ENCODE measurements at regions not wholly inside any gene's neighbourhood (a gene's known extent, or its start where the extent isn't known, plus 50 kb on each side); places are given as distances from the start of the nearest gene placed in this dataset.

DNA sequence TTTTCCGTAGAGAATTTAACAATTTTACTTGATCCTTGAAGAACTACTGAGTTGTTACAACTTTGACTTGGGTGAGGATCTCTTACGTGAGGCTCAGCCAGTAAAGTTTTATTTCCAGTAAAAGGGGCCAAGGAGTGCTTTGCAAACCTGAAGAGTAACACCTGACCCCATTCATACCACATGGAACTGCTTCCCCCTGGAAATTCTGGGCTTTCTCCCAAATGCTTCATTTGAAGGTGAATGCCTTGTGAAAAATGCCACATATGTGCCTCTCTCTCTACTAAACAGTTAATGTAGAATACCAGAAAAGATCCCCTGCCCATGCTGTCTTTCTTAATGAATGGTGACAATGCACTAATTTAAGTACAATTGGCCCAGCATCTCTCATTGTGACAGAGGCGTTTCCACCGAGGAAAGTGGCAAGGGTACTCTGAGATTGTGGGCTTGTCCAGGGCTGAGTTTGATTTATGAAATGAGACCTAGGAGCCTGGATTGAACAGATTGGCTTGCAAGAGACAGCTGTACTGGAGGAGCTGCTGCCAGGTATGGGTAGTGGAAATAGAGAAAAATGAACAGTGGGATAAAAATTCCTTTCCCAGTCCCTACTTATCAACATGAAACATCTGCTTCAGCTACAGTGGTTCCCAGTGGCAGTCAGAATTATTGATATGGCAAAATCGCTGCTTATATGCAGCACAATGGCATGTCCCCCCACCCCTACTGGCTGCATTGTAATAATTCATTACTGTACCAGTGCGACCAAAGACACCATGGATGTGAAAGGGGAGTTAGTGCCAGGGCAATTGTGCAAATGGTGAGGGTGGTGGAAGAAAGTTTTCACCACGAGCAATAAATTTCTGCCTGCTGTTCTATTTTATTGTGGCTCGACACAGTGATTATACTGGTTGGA lies 843.7 kb upstream of the WWC1 start:
- no peak for DNase-seq (ENCODE audit: low read depth in 4 of 4, low spot score in 1 of 4)

DNA sequence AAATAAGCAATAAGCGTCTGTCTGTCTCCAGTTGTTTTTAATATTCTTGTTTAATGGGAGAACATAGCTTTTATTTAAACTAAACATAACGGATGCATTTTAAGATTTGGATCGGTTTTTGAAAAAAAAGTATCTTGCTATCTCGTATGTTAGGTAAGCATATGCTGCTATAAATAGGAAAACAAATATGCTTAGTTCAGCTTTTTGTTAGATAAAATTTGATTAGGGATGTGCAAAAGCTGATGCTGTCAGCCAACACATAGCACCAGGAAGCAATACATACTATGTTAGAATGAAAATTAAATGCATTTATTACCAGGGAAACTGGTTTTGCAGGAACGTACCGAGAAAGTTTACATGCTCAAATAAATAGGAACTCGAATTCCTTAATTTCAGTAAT lies 843.1 kb upstream of the WWC1 start:
- DNase-seq (ENCODE audit: low read depth in 4 of 4, low spot score in 1 of 4): no peak

DNA sequence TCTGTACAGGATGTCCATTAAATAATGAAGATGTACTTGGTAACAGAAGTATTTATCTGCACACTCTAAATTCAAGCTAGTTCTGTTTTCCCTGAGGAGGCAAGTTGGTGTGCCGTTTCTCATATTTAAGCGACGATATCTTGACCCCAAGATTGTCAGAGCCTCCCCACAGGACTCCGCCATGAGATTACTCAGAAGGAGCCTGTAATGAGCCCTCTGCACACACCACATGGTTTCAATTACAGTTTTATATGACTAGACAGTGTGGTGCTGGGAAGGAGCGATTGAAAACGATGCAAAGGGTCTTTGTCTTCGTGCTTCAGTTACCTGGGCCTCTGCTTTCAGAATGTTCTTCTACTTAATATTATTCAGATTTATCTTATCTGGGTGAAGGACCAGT lies 840.4 kb upstream of the WWC1 start:
- no peak for DNase-seq (ENCODE audit: low read depth in 4 of 4, low spot score in 1 of 4)

DNA sequence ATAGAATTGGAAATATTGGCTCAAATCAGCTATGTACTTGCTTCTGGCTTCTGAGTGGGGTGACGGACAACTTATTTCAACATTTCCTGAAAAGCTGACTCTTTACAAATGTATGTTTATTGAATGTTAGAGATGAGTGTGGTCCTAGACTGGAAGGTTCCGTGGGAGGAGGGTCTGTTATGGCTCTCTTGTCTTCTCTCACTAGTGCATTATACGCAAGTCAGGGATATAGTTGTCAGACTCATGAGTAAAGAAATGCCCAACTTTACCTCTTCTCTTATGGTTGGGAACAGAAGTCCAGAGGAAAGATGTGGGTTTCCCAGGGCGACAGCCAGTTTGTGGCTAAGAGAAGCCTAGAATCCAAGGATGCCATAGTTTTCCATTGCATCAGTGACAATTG lies 839.3 kb upstream of the WWC1 start:
- DNase-seq (ENCODE audit: low read depth in 4 of 4, low spot score in 1 of 4): no peak

DNA sequence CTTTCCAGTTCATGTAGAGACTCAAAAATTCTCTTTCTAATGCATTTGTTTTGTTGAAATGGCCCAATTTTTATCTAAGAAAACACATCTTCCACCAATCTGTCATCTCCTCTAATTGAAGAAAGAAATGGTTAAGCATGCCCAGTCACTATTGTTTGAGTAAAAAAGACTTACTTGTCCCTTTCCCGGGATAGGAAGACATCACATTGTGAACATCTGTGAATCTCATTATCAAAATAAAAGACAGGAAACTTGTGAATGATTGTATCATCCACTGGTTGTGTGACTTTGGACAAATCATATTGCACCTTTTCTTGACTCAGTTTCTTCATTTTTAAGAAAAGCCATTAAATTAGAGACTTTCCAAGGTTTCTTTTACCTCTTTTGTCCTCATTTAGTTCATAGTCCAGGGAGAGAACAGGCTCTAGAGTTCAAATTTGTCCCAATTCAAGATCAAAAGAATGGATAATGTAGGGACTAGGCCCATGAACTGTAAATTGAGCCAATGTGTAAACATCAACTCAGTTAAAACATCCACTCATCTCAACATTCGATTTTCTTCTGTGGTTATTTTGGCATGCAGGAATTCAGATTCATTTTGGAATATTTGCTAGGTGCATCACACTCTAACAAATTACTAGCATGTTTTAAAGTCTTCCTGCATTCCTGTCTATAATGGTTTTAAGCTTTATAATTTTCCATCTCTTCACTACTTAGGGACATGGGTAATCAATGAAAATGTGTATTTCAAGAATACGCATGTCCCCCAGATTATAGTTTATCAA lies 838.0 kb upstream of the WWC1 start:
- no peak for DNase-seq (ENCODE audit: low read depth in 4 of 4, low spot score in 1 of 4)

DNA sequence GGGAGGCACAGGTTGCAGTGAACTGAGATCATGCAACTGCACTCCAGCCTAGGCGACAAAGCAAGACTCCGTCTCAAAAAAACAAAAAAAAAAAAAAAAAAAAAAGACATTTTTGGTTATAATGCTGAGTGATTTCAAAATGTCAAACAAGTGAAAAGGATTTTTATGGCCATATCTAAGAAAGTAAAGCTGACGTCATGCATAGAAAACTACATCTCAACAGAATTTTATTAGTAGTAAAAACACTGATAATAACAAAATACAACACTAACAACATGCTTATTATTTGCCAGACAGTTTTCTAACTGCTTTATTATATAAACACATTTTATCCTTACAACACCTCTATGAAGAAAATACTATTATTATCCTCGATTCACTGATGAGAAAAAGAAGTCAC lies 833.0 kb upstream of the WWC1 start:
- DNase-seq (ENCODE audit: low read depth in 4 of 4, low spot score in 1 of 4): no peak

DNA sequence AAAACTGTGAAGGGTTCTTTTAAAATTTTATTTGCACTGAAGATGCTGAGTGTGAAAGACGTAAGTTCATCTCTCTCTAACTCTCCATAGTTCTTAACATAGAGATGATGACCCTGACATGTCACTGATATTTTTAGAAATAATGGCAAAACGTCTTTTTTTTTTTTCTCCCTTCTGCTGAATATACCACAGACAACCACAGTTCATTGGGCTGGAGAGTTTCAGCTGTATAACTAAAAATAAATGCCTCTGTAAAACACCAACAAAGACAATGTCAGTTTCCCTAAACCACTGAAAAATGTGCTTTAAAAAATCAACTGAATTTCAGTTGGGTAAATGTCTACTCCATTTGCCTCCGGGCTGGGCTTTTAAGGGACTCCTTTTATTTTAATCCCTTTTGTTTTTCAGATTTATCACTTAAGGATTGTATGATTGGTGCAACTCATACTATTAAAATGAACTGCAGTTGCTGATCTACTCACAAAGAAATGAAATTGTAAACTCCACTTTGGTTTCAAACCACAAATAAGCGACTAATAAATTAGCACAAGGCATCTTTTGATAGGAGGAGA lies 830.9 kb upstream of the WWC1 start:
- DNase-seq (ENCODE audit: low read depth in 4 of 4, low spot score in 1 of 4): no peak

DNA sequence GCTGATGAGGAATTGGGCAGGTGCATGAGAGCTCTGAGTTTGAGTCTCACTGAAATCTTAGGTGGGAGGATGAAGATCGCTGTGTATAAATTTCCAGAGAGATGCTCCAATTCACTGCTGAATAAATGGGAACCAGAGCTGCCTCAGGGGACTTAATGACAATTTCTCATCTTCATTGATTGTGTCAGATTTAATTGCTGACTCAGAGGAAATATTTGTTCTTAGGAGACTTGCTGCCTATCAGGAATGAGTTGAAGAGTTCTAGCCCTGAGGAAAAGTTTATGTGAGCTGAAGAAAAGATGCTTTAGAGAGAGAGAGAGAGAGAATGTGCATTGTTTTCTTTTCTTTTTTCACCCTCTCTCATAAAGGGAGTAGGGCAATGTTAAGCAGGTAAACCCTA lies 827.5 kb upstream of the WWC1 start:
- no peak for DNase-seq (ENCODE audit: low read depth in 4 of 4, low spot score in 1 of 4)

DNA sequence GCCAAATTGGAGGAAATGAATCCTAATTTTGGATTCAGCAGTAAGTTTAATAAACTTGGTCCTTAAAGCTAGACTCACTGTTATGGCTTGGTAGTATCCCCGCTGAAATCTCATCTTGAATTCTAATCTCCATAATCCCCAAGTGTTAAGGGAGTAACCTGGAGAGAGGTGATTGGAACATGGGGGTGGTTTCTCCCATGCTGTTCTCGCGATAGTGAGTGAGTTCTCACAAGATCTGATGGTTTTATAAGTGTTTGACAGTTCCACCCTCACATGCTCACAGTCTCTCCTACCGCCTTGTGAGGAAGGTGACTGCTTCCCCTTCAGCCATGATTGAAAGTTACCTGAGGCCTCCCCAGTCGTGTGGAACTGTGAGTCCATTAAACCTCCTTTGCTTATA lies 824.5 kb upstream of the WWC1 start:
- DNase-seq (ENCODE audit: low read depth in 4 of 4, low spot score in 1 of 4): no peak

DNA sequence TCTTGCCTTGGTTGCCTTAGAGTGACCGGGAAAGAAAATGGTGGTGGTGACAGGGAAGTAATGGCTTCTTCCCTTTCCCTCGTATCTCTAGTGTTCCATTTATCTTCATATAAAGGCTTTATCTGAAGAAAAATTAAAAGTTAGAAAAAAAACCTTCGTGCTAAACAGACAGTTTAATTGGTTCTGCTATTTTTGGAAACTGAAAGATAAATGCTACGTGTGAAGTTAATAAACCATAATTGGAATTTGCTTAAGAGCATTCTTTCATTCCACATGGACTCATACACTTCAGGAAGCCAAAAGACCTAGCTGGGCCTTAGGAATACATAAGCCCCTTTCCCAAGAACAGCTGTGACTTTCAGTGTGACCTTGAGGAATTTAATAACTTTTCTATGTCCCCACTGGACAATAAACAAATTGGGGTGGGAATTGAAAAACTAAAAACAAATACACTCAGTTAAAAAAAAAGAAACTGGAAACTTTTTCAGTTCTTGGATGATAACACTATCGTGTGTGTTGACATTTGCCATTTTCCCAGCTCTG lies 818.8 kb upstream of the WWC1 start:
- no peak for DNase-seq (ENCODE audit: low read depth in 4 of 4, low spot score in 1 of 4)

DNA sequence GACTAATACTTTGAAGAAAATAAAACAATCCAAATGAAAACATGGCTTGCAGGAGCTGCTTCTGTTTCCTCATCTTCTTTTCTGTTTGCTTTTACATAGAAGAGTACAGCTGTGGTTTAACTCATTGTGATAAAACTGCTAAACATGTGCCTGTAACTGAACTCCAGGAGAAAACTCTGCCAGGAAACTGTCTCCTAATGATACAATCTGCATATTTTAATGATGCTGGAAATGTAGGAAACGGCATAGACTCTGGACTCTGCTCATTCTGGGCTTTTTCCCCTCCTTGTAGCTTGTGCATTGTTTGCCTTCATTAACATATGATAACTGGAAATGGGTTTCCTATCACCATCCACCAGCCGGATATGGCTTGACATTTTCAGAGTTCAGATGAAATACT lies 813.3 kb upstream of the WWC1 start:
- DNase-seq (ENCODE audit: low read depth in 4 of 4, low spot score in 1 of 4): no peak

DNA sequence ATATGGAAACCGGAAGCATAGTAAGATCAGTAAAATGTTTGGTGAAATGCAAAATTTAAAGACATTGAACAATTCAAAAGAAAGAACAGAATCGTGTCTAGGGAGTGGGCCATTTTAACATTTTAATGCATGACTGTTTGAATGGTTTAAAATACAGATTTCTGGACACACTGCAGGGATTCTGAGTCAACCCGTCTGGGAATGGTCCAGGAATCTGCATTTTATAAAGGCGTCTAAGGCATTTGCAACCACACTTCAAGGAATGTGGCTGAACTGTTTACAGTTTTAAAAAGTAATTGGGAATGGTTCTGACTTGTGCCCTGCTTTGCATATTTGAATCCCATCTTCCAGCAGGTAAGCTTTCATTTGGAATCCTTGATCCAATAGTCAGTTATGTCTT lies 811.7 kb upstream of the WWC1 start:
- DNase-seq (ENCODE audit: low read depth in 4 of 4, low spot score in 1 of 4): no peak

DNA sequence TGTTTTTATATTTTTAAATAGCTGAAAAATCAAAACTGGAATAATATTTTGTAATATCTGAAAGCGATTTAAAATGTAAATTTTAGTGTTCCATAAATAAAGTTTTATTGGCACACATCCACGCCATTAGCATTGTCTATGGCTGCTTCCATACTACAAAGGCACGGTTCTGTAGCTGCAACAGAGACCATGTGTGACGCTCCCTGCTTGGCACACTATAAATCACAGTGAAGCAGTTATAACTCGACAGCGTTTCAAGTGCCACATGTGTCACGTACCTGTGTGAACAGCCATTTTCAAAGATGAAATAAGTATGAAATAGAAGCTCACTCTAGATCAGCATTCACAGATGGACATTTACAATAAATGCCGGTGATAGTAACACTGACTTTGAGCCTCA lies 810.1 kb upstream of the WWC1 start:
- DNase-seq (ENCODE audit: low read depth in 4 of 4, low spot score in 1 of 4): no peak

DNA sequence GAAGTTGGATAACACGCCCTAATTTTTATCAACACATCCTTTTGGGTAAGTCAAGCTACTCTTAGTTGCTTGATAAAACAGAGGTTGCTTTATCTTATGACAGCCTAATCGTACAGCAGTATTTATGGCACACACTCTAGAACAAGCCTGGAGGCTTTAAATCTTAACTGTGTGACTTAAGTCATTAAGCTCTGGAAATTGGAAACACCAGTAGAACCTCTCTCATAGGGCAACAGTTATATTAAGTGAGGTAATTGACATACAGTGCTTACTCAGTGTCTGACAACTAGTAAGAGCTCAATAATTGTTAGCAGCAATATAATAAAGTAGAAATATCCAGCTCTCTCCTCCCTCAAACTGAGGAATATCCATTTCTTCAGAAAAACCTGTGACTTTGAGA lies 808.9 kb upstream of the WWC1 start:
- DNase-seq (ENCODE audit: low read depth in 4 of 4, low spot score in 1 of 4): no peak

DNA sequence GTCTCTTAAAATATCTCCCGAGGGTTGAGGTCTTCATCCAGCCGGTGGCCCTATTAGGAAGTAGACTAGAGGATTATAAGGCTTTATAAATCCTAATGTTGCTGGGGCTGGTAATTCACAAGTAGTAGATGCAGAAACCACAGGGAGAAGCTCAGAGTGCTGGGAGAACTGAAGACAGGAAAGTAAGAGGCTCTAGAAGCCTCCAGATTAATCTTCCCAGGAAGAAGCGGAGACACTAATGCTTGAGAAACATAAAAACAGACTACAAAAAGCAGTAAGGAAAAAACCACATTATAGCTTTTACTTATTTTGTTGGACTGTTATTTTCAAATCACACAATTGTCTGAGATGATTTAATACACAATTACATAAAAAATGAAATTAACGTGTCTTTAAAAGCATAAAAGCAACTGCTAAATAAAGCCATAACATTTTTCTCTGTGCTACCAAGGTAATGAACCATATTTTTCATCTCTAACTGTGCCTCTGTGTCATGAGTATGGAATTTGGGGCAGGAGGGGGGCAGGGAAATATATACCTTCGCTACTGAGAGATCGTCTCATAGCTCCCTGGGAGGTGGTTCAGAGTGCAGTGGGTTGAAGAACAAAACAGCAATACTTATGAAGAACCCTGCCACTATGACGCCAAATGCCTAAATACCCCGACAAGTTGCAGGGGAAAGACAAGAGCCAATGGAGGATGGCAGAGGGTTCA lies 806.2 kb upstream of the WWC1 start:
- no peak for DNase-seq (ENCODE audit: low read depth in 4 of 4, low spot score in 1 of 4)

DNA sequence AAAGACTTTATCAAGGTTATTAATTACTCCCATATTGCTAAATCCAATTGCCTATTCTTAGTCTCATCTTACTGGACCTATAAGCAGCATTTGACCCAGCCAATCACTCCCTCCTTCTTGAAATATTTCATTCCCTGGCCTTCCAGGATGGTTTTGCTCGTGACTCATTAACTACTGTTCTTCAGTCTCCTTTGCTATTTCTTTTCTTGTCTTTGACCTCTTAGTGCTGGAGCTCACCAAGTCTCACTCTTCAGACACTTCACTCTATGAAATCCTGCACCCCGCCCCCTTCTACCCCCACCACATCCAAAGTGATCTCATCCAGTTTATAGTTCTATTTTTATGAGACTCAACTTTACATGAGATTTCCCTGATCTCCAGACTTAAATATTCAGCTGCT lies 803.1 kb upstream of the WWC1 start:
- no peak for DNase-seq (ENCODE audit: low read depth in 4 of 4, low spot score in 1 of 4)

DNA sequence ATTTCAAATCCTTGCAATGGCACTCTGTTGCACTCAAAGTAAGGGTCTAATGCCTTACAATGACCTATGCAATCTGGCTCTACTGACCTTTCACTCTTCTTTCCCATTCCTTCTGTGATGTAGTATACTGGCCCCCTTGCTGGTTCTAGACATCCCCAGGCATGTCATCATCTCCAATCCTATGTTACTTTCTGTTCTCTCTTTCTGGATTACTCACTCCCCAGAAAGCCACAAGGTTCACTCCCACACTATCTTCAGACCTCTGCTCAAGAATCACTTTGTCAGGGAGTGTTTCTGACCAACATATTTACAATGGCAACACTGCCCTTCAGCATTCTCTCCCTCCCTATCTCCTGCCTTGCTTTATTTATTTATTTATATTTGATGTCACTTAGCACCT lies 802.2 kb upstream of the WWC1 start:
- no peak for DNase-seq (ENCODE audit: low read depth in 4 of 4, low spot score in 1 of 4)

DNA sequence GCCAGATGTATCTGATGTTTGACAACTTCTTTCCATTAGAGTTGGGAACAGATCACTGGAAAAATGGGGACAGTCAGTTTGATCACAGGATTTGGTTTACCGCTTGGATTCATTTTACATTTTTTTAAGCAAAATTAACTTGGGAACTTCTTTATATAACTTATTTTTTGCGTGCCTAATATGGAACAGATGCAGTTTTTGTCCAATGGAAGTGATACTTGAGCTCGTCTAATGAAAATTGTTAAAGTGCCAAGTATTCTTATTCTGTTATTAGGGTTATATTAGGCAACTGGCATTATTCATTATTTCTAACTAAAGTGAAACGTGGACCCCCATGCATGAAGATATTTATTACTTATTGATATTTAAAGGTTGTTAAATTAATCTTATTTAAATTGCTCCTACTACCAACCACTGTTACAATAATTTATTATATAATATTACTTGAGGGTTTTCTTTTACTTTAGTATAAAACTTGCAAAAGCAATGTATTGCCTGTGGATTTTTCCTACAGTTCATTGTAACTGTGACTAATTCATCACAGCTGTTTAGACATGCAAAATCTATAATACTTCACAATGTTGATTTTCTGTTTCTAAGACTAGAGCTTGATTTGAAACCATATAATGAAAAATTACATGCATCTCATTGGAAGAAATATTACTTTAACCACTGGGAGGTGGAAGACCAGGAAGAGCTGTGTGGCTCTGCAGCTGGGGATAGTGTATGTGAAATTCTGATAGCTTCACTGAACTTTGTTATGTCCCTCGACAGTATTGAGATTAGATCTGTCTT lies 787.3 kb upstream of the WWC1 start:
- DNase-seq (ENCODE audit: low read depth in 4 of 4, low spot score in 1 of 4): no peak

DNA sequence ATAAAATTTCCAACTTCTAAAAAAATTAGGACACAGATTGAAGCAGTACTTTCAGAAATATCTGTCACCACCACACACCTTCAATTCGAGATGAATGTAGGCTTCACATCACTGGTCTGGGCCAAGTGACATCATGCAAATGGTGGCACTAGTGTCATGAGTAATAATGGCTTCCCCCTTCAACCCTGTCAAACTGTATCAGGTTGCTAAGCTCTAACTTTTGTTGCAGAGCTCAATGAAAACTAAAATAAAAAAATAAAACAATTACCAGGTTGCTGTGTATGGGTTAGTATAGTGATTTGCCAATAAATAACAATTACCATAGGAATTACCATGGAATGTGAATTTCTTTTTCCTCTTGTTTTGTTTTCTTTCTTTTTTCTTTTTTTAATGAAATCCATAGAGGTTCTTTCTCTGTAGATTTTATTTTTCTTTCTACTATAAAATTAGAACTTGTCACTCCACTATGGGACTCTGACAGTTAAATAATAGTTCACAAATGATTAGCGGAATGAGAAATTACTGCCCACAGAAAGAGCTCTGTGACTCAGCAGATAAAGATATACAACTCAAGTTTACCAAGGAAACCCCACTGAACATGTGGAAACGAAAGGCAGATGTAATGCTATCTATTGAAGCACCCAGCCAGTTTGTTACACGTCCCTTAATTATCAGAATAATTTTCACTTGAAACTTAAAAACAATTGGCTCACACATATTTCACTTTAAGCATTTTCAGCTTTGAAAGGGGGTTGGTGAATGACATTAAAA lies 783.8 kb upstream of the WWC1 start:
- no peak for DNase-seq (ENCODE audit: low read depth in 4 of 4, low spot score in 1 of 4)

DNA sequence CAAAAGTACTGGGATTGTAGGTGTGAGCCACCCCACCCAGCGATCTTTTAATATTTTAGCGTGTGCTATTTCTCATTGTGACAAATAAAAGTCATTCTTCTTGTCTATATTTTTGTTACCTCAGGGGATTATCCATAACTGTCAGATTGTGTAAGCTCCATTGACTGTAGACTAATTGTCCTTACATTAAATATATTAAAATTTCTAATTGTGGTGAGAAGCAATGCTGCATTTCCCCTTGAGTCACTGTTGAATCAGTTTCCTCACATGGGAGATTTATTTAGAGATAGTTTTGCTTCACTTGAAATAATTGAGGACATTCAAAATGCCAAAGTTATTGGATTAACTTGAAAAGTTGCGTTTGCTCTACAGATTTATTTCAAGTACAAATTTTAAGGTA lies 782.4 kb upstream of the WWC1 start:
- DNase-seq (ENCODE audit: low read depth in 4 of 4, low spot score in 1 of 4): no peak
